COLO668 (cell line): ENCODE measurements at regions not wholly inside any gene's neighbourhood (a gene's known extent, or its start where the extent isn't known, plus 50 kb on each side); places are given as distances from the start of the nearest gene placed in this dataset.

ENCODE experiments used
- DNase-seq: peaks from one replicate; lab custom pipeline; 2025; ENCODE audit not compliant: unreplicated experiment; lab: John Stamatoyannopoulos, UW

DNA sequence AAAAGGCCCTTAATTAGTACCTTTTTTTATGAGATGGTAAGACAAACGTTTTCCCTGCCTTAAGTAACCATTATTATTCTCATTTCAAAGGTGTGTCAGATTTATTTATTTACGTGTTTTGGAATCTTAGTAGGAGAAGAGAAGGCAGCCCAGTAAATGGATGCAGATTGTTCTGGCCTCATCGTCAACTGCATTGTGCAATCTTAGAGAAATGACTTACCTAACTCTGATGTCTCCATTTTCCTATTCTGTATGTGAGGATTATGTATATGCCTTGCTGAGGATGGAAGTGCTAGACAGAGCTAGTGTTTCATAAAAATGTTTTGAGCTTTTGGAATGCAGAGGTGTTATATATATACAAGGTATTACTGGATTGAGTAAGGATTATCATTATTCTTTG, 97.0 kb upstream of the JAG1 start:
- no peak for DNase-seq

DNA sequence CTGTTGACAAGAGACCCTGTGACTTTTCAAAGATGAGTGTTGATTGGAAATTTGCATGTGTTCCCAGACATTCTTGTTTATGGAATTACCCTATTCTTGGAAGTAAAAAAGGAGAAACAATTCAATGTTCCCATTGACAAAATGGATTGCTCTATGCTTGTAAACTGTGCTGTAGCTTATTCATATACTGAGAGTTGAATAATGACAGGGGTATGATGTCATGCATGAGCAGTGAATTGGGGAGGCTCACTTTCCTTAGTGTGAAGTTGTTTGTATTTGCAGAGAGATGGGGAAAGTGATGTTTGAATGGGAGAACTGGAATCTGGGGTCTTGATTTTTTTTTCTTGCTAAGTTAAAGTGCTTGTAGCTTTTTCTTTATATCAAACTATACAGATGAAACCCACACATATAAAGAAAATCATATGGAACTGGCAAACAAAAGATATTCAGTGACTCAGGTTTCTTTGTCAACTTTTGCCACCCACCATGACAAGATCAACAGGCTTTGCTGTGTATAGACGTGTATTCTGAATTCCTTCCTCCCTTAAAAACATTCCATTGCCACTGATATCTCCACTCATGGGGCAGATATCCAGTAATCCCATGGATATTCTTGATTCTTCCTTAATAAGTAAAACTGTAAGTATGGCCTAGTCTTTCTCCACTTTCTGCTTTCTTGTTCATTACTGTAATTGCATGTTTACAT, 97.8 kb upstream of the JAG1 start:
- DNase-seq: no peak

DNA sequence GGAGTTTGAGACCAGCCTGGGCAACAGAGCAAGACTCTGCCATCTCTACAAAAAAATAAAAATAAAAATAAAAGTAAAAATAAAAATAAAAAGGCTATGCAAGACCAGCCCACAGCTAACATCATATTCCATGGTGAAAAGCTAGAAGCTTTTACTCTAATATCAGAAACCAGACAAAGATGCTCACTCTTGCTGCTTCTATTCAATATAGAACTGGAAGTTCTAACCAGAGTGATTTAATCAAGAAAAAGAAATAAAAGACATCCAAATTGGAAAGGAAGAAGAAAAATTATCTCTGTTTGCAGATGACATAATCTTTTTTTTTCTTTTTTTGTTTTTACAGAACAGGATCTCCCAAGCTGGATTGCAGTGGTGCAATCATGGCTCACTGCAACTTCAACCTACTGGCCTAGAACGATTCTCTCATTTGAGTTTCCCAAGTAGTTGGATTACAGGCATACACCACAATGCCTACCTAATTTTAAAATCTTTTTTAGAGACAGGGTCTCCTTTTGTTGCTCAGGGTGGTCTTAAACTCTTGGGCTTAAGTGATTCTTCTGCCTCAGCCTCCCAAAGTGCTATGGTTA, 100.7 kb upstream of the JAG1 start:
- DNase-seq: no peak

DNA sequence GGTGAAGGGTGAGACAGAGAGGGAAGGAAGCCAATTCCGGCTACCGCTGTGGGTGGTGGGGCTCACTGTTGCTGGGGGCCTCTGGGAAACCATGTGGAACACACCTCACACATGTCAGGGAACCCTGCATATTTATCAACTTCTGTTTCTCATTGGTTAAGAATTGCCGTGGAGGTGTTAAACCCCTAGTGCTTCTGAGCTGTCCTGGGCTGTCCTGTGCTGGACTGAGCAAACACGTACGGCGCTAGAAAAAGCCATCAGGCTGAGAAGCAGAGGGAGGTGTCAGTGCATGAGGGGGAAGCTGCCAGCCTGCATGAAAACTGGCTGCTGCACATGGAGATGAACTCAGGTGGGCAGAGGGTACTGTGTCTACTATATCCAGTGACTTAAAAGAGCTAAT, 103.9 kb upstream of the JAG1 start:
- DNase-seq: no peak

DNA sequence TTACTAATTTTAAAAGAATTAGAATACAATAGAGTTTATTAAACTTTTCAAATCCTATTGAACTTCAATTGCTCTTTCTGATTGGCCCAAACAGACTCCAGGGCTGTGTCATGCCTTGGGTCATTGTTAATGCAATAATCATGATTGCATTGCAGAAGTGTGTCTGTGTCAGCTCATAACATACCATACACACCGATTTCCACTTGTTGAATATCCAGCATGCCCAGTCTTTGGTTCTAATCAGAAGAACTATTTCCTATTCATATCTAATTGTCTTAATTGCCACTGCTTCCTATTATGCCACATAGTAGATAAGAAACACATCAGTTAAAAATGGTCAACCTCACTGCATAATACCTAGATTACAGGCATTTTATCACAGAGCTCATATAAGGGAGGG, 106.1 kb upstream of the JAG1 start:
- DNase-seq: no peak

DNA sequence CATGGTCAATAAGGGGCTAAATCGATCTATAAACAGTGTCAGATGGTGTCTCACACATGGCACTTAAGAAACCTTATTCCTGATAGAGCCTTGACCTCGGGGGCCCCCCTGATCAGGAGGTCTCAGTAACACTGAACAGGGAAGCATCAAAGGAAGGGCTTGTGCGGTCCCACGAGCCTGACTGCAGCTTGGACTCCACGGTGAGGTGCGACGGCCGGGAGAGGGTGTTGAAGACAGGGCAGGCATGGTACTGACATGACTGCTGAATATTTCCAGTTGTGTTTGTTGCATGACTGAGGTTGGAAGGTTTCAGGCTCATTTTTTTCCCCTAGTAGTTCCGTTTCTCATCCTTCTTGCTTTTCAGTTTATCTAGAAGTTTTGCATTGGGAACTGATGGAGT, 107.1 kb upstream of the JAG1 start:
- no peak for DNase-seq

DNA sequence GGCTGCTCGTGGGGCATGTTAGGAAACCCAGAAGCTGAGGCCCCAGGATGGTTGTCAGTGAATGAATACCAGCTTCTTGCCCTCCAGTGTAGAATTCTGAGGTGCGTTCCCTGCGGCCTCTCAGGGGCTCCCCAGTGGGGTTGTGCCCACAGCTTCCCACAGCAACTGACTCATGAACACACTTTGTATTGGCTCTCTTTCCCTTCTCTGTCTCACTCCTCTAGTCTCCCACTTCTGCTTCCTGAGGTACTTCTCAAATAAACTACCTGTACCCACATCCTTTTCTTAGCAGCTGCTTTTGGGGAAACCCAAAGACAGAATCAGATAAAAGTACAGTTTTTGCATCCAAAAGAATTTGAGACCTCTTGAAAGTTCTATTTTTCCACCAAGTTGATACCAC, 107.7 kb upstream of the JAG1 start:
- DNase-seq: no peak

DNA sequence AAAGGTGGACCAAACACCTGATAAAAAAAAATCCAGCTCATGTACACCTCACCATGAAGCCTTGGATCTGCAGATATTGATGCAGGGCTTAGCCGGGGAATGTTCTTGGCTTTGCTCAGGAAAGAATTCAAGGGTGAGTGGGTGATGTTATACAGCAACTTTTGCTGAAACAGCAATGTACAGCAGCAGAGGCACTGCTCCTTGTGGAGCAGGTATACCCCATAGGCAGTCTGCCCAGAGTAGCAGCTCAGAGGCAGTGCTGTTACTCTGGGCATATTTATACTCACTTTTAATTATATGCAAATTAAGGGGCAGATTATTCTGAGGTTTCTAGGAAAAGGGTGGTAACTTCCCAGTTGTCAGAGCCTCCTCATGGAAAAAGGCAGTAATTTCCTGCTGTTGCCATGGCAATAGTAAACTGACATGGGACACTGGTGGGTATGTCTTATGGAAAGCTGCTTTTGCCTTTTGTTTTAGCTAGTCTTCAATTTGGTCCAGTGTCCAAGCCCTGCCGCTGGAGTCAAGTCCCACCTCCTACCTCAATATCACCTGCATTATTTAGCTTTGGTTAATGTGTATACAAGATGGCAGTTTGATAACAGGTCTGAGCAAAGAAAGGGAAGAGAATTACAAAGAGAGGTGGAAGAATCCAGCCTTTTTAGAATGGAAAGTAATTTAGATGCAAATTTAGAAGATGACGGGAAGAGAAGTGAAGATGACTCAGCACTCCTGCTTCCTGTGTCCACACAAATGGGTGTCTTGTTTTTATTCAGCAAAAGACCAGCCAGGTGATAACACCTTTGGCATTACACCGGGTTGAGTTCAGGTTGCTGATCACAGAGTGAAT, 110.1 kb upstream of the JAG1 start:
- peak; percentile 54 for DNase-seq

DNA sequence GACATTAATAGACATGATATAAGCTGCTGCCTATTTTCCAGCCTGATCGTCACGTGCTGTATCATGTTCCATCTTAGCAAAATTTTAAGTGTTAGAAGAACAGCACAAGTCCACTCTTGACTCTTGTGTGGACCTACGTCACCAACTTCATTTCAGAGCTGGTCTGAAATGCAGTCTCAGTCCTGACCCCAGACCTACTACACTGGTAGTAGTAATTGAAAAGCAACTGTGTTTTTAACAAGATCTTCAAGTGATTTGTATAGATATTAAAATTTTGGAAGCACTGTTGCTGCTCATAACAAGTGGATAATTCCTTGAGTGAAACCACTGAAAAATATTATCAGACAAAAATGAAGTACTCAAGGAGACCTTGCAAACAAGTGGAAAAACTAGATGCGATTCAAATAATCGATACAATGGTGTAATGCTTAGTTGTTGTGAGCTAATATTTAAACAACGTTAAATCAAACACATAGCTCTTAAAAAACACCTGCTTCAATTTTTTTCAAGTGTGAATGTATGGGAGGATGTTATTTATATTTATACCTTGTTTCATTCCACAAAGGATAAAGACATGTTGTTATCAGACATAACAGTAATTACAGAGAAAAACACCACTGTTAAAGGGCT, 110.9 kb upstream of the JAG1 start:
- DNase-seq: no peak

DNA sequence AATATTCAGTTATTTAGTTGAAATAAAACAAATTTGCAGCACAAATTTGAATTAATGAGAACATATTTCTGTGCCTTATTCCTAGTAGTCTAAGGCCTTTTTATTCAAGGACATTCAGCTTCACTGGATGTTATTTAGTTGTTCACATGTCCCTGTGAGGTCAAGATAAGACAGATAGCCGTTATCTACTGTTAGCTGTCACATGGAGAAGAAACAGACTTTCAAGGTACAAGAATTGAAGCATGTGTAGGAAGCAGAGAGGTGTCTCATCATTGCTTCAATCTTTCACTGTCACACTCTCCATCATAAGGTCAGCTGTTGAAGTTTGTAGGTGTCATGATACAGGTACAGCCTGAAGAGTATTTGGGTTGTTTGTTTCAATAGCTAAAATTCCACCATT, 112.9 kb upstream of the JAG1 start:
- no peak for DNase-seq

DNA sequence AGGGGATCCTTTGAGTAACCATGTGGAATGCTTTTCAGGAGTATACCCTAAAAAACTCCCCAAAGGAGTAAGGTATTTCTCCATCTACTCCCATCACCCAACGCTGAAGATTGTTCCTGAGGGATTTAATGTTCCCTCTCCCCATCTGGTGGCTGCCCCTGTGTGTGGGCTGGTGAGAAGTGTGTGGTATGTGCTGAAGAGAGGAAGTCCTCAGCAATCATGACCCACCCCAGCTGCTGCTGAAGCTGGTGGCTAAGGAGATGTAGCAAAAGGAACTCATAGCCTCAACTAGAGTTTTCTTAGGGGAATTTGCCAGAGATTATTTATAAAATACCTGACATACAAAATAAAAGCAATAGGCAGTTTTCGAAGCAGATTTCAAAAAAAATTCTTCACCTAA, 114.3 kb upstream of the JAG1 start:
- DNase-seq: no peak

DNA sequence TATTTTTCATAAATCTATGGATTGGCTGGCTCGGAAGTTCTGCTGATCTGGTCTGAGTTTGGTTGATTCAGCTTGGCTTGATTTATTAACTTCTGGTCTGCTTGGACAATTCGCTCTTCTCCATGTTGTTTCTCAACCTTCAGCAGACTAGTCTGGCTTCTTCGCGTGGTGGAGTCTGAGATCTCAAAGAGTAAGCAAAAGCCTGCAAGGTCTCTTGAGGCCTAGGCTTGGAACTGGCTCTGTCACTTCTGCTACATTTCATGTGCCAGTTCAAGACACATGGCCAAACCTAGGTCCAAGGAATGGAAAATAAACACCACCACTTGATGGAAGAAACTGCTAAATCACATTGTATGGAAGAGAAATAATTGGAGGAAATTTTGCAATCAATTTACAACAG, 115.1 kb upstream of the JAG1 start:
- DNase-seq: no peak

DNA sequence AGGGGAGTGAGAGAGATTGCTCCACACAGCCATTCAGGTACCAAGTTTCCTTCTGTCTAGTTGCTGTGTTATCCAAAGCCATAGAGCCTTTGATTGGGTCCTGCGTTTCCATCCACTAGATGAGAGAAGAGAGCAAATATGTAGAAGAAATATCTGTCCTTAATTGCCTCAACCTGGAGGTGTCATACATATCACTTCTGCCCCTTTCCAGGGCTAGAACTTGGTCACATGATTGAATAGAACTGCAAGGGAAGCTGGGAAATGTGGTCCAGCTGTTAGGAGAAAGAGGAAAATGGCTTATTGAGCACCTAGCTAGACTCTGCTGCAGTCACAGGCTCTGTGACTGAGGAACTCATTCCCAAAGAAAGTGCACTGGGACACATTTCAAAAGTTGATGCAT, 115.6 kb upstream of the JAG1 start:
- no peak for DNase-seq

DNA sequence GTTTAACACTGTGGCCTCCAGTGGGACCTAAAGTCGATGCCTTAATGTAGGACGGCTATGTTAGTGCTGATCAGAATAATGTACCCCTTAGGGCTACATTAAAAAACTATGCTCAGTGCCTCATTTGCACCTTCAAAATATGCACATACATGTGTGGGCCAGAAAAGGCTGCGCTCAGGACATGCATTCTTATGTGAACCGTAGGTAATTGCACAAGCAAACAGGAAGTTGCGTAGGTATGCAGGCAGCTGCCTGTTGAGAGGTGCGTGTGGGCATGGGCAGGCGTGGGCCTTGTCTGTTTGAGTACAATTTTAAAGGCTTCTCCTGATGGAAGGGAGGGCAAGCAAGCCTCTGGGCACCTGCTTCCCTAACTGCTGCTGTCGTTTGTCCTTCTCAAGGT, 116.2 kb upstream of the JAG1 start:
- DNase-seq: peak; percentile 63

DNA sequence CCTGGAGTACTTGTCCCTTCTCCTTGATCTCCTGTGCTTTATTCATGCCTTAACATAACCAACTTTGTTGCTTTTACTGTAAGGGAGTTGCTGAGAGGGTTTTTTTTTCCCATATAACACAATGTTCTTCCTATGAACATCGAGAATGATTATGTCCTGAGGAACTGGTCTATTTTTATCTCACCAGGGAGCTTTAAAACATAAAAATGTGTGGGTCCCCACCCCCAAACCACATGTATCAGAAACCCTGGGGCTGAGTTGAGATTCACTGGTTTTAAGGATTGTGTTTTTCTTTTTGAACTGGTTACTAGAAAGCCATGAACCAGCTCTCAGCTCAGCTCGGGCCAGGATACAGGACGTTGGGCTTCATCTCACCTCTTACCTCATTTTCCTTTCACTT, 118.5 kb upstream of the JAG1 start:
- no peak for DNase-seq

DNA sequence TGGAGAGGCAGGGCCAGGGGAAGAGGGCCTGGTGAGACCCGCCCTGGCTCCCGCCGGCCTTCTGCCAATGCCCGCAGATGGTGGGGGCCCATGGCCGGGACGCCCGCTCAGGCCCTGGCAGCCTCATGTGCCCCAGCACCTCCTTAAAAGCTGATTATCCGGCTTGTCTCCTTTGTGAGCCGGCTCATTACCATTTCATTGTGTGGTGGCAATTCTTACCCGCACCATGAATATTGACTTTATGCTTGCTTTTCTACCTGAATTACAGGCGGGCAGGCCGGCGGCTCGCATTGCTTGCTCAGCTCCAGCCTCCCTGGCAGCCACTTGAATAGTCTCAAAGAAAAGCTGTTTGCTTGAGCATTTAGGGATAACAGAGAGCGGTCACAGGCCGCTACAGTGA, 120.0 kb upstream of the JAG1 start:
- DNase-seq: peak; percentile 74

DNA sequence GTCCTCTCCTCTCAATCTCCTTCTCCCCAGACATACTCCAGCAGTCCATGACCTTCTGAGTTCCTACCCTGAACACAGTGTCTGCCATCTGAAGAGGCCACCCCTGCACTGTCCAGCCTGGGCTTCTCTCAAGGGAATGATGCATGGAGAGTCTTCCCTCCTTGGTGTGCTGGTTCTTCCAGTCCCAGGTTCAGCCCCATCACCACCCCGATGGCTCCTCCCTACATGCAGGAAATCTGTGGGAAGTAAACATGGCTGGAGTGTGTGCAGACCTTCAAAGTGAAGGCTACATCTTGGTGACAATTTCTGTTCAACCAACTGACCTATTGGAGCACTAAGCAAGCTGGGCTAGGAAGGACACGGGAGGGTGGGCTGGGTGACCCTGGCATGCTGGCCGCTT, 121.0 kb upstream of the JAG1 start:
- no peak for DNase-seq

DNA sequence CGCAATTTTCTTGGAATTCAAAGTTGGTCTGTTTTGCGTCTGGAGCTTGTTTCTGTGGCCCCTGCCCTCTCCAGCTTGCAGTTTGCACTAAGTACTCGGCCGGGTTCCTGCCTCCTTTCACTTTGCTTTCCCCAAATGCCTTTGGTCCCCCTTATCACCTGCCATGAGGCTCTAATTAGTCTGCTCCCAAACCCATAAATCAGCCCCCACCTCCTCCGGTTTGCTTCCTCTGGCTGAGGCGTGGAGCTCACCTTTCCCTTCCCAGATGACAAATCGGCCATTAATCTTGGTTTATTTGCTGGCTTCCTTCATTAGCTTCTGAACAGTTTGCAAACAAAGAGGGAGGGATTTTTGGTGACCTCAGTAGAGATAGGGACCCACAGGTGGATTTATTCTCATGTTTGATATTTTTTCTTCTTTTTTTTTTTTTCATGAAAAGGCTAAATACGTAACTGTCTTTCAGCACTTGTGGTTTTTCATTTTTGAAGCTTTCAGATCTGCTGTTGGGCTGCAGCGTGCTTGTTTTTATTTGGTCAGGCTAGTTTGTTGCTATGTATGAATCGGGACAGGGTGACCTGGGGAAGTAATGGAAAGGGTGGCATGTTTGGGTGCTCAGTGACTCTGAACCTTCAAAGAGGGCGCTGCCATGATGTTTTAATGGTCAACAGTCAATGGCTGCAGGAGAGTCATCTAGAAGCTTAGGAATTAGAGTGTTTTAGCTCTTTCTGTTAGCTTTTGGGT, 121.7 kb upstream of the JAG1 start:
- peak; percentile 50 for DNase-seq

DNA sequence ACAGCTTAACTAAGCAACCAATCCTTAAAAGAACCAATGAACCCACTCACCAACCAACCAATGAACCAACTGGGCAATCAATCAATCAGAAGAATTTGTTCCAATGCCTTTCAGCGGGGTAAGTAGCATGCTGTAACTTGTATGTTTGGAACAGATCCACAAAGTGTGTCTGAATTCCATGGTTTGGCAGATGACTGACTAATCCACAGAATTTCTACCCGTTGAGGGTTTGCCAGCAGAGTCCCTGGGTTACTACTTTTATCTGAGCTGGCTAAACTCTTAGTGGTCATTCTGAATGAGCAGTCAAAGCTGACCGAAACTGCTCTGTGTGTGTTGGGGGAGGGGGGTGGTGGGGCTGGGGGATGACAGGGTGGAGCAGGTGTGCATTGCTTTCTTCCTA, 125.0 kb upstream of the JAG1 start:
- DNase-seq: no peak

DNA sequence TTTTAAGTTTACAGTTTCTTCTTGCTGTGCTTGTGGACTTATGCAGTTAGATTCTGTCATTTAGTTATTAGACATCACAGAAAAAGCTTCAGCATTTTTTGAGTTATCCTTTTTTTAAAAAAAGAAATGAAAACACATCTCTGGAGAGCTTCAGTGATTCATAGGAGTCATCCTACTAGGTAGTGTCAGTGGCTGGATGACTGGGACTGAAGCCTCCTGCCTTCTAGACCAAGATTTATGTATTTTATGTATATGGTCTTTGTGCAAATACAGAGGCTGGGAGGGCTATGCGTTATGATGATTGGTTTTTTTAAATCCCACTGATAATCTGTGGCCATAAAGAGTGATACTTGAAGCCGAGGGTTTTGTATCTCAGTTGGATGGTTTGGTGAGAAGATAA, 125.9 kb upstream of the JAG1 start:
- DNase-seq: no peak

DNA sequence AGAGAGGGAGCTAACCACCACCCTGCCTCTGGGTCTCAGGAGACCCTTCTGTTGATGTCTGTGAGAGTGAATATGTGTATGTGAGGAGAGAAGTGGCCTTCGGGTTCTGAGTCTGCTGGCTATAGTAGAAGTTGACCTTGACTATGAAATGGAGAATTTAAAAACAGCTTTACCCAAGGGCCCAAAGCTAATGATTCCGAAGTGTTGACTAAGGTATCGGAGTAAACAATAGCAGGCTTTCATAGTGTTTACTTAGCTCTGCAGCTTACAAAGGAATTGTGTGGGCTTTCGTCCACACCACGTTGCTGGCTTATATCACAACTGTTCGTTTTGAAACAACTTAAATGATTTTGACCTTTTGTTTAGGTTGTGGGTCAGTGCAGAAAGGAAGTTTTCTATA, 126.5 kb upstream of the JAG1 start:
- peak; percentile 34 for DNase-seq
